Panc1 (cell line): ENCODE measurements at regions not wholly inside any gene's neighbourhood (a gene's known extent, or its start where the extent isn't known, plus 50 kb on each side); places are given as distances from the start of the nearest gene placed in this dataset.

Source experiments
- ATAC-seq: fragments of 200-7000 bp; cut with Tn5 transposase; 2 replicates; pipeline ENCODE4 v1.9.1; 2020; ENCODE audit warnings: mild to moderate bottlenecking, moderate library complexity
- BruUV-seq: library from RNA; stranded (reverse); fragments of 400-500 nt; replicated peaks from 2 replicates; lab custom pipeline; 2021; lab: Mats Ljungman, UMichigan
- CTCF ChIA-PET: fragments of 300-600 bp; sonication (Branson Sonifier 250); formaldehyde crosslinking; loops from one replicate; lab custom pipeline; 2022; ENCODE audit warnings: antibody characterized with exemption; lab: Charles Lee
- POLR2A ChIA-PET: fragments of 300-600 bp; sonication (Branson Sonifier 250); formaldehyde crosslinking; loops from one replicate; lab custom pipeline; 2022; ENCODE audit warnings: antibody characterized with exemption; lab: Charles Lee
- DNase-seq: peaks from one replicate; pipeline ENCODE4 v3.0.0-alpha.2; 2010; ENCODE audit warnings: low read depth, low spot score
- H3K27ac ChIP-seq: 2 replicates; pipeline ENCODE4 v1.5.1; 2011; ENCODE audit warnings: mild to moderate bottlenecking, low read length, inconsistent platforms
- H3K27me3 ChIP-seq: fragments of 200-500 bp; sonication (Bioruptor generic); 2 replicates; pipeline ENCODE4 v1.6.0; 2014; ENCODE audit warnings: low read length, inconsistent platforms; ENCODE audit not compliant: control insufficient read depth, insufficient read depth
- H3K36me3 ChIP-seq: fragments of 200-500 bp; sonication (Bioruptor generic); 2 replicates; pipeline ENCODE4 v1.5.1; 2014; ENCODE audit warnings: inconsistent platforms, mild to moderate bottlenecking, low read length, moderate library complexity; ENCODE audit not compliant: control insufficient read depth, insufficient read depth
- H3K4me1 ChIP-seq: 2 replicates; pipeline ENCODE4 v1.5.1; 2011; ENCODE audit warnings: inconsistent platforms, mild to moderate bottlenecking, low read length, moderate library complexity; ENCODE audit not compliant: control insufficient read depth, insufficient read depth
- H3K4me3 ChIP-seq, 2 experiments: 2 replicates each; pipeline ENCODE4 v1.5.1; 2011 to 2012; ENCODE audit warnings: low read depth in 2 of 2, low read length in 2 of 2, mild to moderate bottlenecking in 2 of 2, inconsistent platforms in 1 of 2, moderate library complexity in 1 of 2
- H3K9me3 ChIP-seq: fragments of 200-500 bp; sonication (Bioruptor generic); 2 replicates; pipeline ENCODE4 v1.5.1; 2014; ENCODE audit warnings: low read depth, mild to moderate bottlenecking, inconsistent platforms, low read length, moderate library complexity; ENCODE audit not compliant: control insufficient read depth, insufficient read depth
- CTCF ChIP-seq: fragments of 450-650 bp; IDR thresholded peaks from 2 replicates; pipeline ENCODE4 v1.5.1; 2017; ENCODE audit warnings: mild to moderate bottlenecking
- POLR2AphosphoS5 ChIP-seq: IDR thresholded peaks from 2 replicates; pipeline ENCODE4 v1.6.1; 2012; ENCODE audit warnings: mild to moderate bottlenecking, low read depth, low read length, moderate library complexity
- REST ChIP-seq, 2 experiments: IDR thresholded peaks; 2 replicates each; pipeline ENCODE4 v1.6.1; 2011 to 2012; ENCODE audit warnings: low read depth in 2 of 2, control low read depth in 1 of 2, low read length in 1 of 2, mild to moderate bottlenecking in 1 of 2, moderate library complexity in 1 of 2; ENCODE audit not compliant: insufficient read depth in 1 of 2
- SIN3A ChIP-seq: IDR thresholded peaks from 2 replicates; pipeline ENCODE4 v1.6.1; 2012; ENCODE audit warnings: low read depth, mild to moderate bottlenecking, low read length, moderate library complexity, borderline replicate concordance; ENCODE audit not compliant: insufficient read depth
- TCF7L2 ChIP-seq: IDR thresholded peaks from 2 replicates; pipeline ENCODE4 v1.6.1; 2011; ENCODE audit warnings: mild to moderate bottlenecking, low read depth, low read length, inconsistent platforms
- in situ Hi-C: cut with HindIII; loops from 2 replicates; pipeline ENCODE4 v1.10.0; 2016; ENCODE audit warnings: low sequenced_read_pairs, low pct_unique_long_range_greater_than_20kb
- intact Hi-C: fragments of 100-400 bp; cut with micrococcal nuclease; formaldehyde crosslinking; loops from one replicate; pipeline ENCODE4 v1.10.0; 2022; ENCODE audit not compliant: unreplicated experiment

GRCh38 chr6:108764580-108764950 lies 83.7 kb upstream of the ARMC2 start:
- no TSS peak for BruUV-seq
- in situ Hi-C loops = no loop called here
- no peak overlapping the region for H3K27ac ChIP-seq
- intact Hi-C loops = no loop called here
- CTCF ChIA-PET = no interaction called here
- no peaks in the 10 kb centered on the region for H3K4me1 ChIP-seq
- H3K27me3 ChIP-seq = peaks cover 12% of the 10 kb centered on the region
- H3K36me3 ChIP-seq = no peaks in the 10 kb centered on the region
- ATAC-seq = no peak
- TF ChIP-seq REST (IDR thresholded peaks at IDR 0.05; ENCODE audit: insufficient read depth in 1 of 2, low read depth in 2 of 2, low read length in 1 of 2) (no peak), CTCF (no peak), SIN3A (no peak), POLR2AphosphoS5 (no peak), TCF7L2 (no peak)
- no peak for DNase-seq
- no peak overlapping the region for H3K4me3 ChIP-seq
- POLR2A ChIA-PET = no interaction called here
- H3K9me3 ChIP-seq = no peaks in the 10 kb centered on the region

DNA sequence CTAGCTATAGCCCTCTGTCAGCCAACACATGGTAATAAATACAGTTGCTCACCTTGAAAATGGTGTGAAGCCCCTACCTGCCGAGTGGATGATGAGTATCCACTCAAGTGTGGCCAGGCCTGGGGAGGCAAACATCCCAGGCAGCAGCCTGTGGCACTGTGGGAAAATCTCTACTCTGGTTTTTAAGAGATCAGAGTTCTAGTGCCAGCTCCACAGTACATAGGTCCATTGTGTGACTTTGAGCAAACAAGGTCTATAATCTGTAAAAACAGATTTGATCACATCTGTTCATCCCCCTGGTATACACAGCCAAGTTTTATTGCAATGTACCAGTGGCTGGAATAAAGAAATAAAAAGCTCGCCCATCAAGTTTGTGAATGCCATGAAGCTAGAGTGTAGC lies 82.7 kb upstream of the ARMC2 start:
- CTCF ChIA-PET = no interaction called here
- peaks cover 12% of the 10 kb centered on the region for H3K27me3 ChIP-seq
- TF ChIP-seq TCF7L2 (no peak), REST (IDR thresholded peaks at IDR 0.05; ENCODE audit: insufficient read depth in 1 of 2, low read depth in 2 of 2, low read length in 1 of 2) (no peak), SIN3A (no peak), CTCF (no peak), POLR2AphosphoS5 (no peak)
- H3K4me3 ChIP-seq = no peak overlapping the region
- H3K27ac ChIP-seq = no peak overlapping the region
- H3K9me3 ChIP-seq = no peaks in the 10 kb centered on the region
- in situ Hi-C loops (no loop called here), intact Hi-C loops (no loop called here)
- no peaks in the 10 kb centered on the region for H3K4me1 ChIP-seq
- H3K36me3 ChIP-seq = no peaks in the 10 kb centered on the region
- DNase-seq (no peak), ATAC-seq (no peak)
- BruUV-seq = no TSS peak
- POLR2A ChIA-PET = no interaction called here
